IMR-90 (cell line): ENCODE measurements at regions not wholly inside any gene's neighbourhood (a gene's known extent, or its start where the extent isn't known, plus 50 kb on each side); places are given as distances from the start of the nearest gene placed in this dataset.

ENCODE experiments used
- ATAC-seq: fragments of 200-7000 bp; cut with Tn5 transposase; 2 replicates; pipeline ENCODE4 v1.9.1; 2020; ENCODE audit warnings: low read depth, mild to moderate bottlenecking, moderate library complexity
- BruUV-seq: library from RNA; stranded (reverse); fragments of 400-500 nt; replicated peaks from 2 replicates; lab custom pipeline; 2021; lab: Mats Ljungman, UMichigan
- CTCF ChIA-PET: fragments of 300-600 bp; formaldehyde crosslinking; extraction: SDS; loops from one replicate; lab custom pipeline; 2021; ENCODE audit warnings: antibody characterized with exemption; lab: Yijun Ruan, JAX
- POLR2A ChIA-PET: fragments of 300-600 bp; sonication (Branson Sonifier 250); formaldehyde crosslinking; loops from one replicate; lab custom pipeline; 2022; ENCODE audit warnings: antibody characterized with exemption; ENCODE audit not compliant: unreplicated experiment; lab: Charles Lee
- DNase-seq: peaks from one replicate; pipeline ENCODE4 v3.0.0; 2013
- H2AFZ ChIP-seq: replicated peaks from 2 replicates; pipeline ENCODE3; 2013; ENCODE audit warnings: low read length, mild to moderate bottlenecking; ENCODE audit not compliant: poor library complexity
- H2AK5ac ChIP-seq: 2 replicates; pipeline ENCODE4 v1.6.1; 2013; ENCODE audit warnings: low read depth, low read length, inconsistent platforms
- H2AK9ac ChIP-seq: replicated peaks from 2 replicates; pipeline ENCODE3; 2013; ENCODE audit warnings: mild to moderate bottlenecking, low read depth, low read length, moderate library complexity; ENCODE audit not compliant: poor library complexity
- H2BK120ac ChIP-seq: 2 replicates; pipeline ENCODE4 v1.6.1; 2013; ENCODE audit warnings: low read depth, low read length, inconsistent platforms
- H2BK15ac ChIP-seq: 3 replicates; pipeline ENCODE4 v1.6.1; 2013; ENCODE audit warnings: low read depth, low read length, inconsistent platforms
- H2BK20ac ChIP-seq: 2 replicates; pipeline ENCODE4 v1.6.1; 2013; ENCODE audit warnings: low read depth, mild to moderate bottlenecking, inconsistent platforms, low read length, moderate library complexity
- H2BK5ac ChIP-seq: 2 replicates; pipeline ENCODE4 v1.6.1; 2013; ENCODE audit warnings: mild to moderate bottlenecking, low read depth, low read length, inconsistent platforms; ENCODE audit not compliant: poor library complexity, severe bottlenecking
- H3K14ac ChIP-seq: replicated peaks from 2 replicates; pipeline ENCODE4 v1.6.1; 2013; ENCODE audit warnings: low read depth, low read length, inconsistent platforms
- H3K18ac ChIP-seq: 2 replicates; pipeline ENCODE4 v1.6.1; 2013; ENCODE audit warnings: low read depth, low read length, control low read depth
- H3K23ac ChIP-seq: 2 replicates; pipeline ENCODE4 v1.6.1; 2013; ENCODE audit warnings: low read depth, low read length, inconsistent platforms
- H3K27ac ChIP-seq: 2 replicates; pipeline ENCODE4 v1.5.1; 2013; ENCODE audit warnings: mild to moderate bottlenecking, control low read depth, low read length; ENCODE audit not compliant: insufficient read depth
- H3K27me3 ChIP-seq: 2 replicates; pipeline ENCODE4 v1.6.1; 2013; ENCODE audit warnings: low read length; ENCODE audit not compliant: control insufficient read depth, insufficient read depth
- H3K36me3 ChIP-seq: 2 replicates; pipeline ENCODE4 v1.6.1; 2013; ENCODE audit warnings: low read length, mixed read lengths; ENCODE audit not compliant: control insufficient read depth, insufficient read depth
- H3K4ac ChIP-seq: 2 replicates; pipeline ENCODE4 v1.6.1; 2013; ENCODE audit warnings: low read depth, low read length, inconsistent platforms
- H3K4me1 ChIP-seq: 2 replicates; pipeline ENCODE4 v1.6.1; 2013; ENCODE audit warnings: low read length, mixed read lengths; ENCODE audit not compliant: control insufficient read depth, insufficient read depth
- H3K4me2 ChIP-seq: 2 replicates; pipeline ENCODE4 v1.6.1; 2013; ENCODE audit warnings: low read depth, mild to moderate bottlenecking, control low read depth, low read length, moderate library complexity
- H3K4me3 ChIP-seq: 2 replicates; pipeline ENCODE4 v1.5.1; 2013; ENCODE audit warnings: low read depth, mild to moderate bottlenecking, control low read depth, low read length, moderate library complexity; ENCODE audit not compliant: insufficient read depth
- H3K56ac ChIP-seq: 2 replicates; pipeline ENCODE4 v1.6.1; 2013; ENCODE audit warnings: low read length, inconsistent platforms; ENCODE audit not compliant: insufficient read depth; ENCODE audit errors: extremely low read depth
- H3K79me1 ChIP-seq, 2 experiments: 2 replicates each; pipeline ENCODE4 v1.6.1; 2013; ENCODE audit warnings: low read length in 2 of 2, inconsistent platforms in 1 of 2, low read depth in 1 of 2
- H3K9ac ChIP-seq: 2 replicates; pipeline ENCODE4 v1.6.1; 2013; ENCODE audit warnings: low read depth, low read length, control low read depth
- H3K9me1 ChIP-seq: 2 replicates; pipeline ENCODE4 v1.6.1; 2013; ENCODE audit warnings: low read length, inconsistent platforms; ENCODE audit not compliant: insufficient read depth
- H3K9me3 ChIP-seq: 2 replicates; pipeline ENCODE4 v1.6.1; 2013; ENCODE audit warnings: low read length; ENCODE audit not compliant: control insufficient read depth, insufficient read depth
- H4K20me1 ChIP-seq: 2 replicates; pipeline ENCODE4 v1.6.1; 2013; ENCODE audit warnings: low read length, inconsistent platforms; ENCODE audit not compliant: insufficient read depth
- H4K5ac ChIP-seq: 2 replicates; pipeline ENCODE4 v1.6.1; 2013; ENCODE audit warnings: mild to moderate bottlenecking, low read depth, low read length, control low read depth
- H4K8ac ChIP-seq, 2 experiments: 2 replicates each; pipeline ENCODE4 v1.6.1; 2013; ENCODE audit warnings: low read depth in 2 of 2, low read length in 2 of 2, control low read depth in 1 of 2, inconsistent platforms in 1 of 2
- H4K91ac ChIP-seq: 2 replicates; pipeline ENCODE4 v1.6.1; 2013; ENCODE audit warnings: low read depth, low read length, inconsistent platforms; ENCODE audit not compliant: insufficient read depth
- FOS ChIP-seq: fragments of 150-350 bp; IDR thresholded peaks from 2 replicates; pipeline ENCODE4 v1.6.1; 2016; ENCODE audit warnings: low read depth, low read length
- MAFK ChIP-seq: IDR thresholded peaks from 2 replicates; pipeline ENCODE4 v1.6.1; 2012; ENCODE audit warnings: low read depth, low read length, improper control_type of control experiment
- MAZ ChIP-seq: IDR thresholded peaks from 2 replicates; pipeline ENCODE4 v1.6.1; 2012; ENCODE audit warnings: low read depth, mild to moderate bottlenecking, low read length, improper control_type of control experiment, moderate library complexity, borderline replicate concordance
- MXI1 ChIP-seq: IDR thresholded peaks from 2 replicates; pipeline ENCODE4 v1.6.1; 2012; ENCODE audit warnings: low read depth, mild to moderate bottlenecking, low read length, moderate library complexity, borderline replicate concordance
- NFE2L2 ChIP-seq: fragments of 150-350 bp; IDR thresholded peaks from 2 replicates; pipeline ENCODE4 v1.6.1; 2016; ENCODE audit warnings: low read depth, mild to moderate bottlenecking, low read length
- POLR2A ChIP-seq: IDR thresholded peaks from 2 replicates; pipeline ENCODE4 v1.6.1; 2012; ENCODE audit warnings: mild to moderate bottlenecking, low read depth, low read length
- RCOR1 ChIP-seq: IDR thresholded peaks from 2 replicates; pipeline ENCODE4 v1.6.1; 2012; ENCODE audit warnings: mild to moderate bottlenecking, low read length, improper control_type of control experiment; ENCODE audit not compliant: insufficient replicate concordance
- RFX5 ChIP-seq: IDR thresholded peaks from 2 replicates; pipeline ENCODE4 v1.8.0; 2012; ENCODE audit warnings: low read depth, mild to moderate bottlenecking, low read length, moderate library complexity
- SMC3 ChIP-seq: fragments of 150-350 bp; IDR thresholded peaks from 2 replicates; pipeline ENCODE4 v1.6.1; 2016; ENCODE audit warnings: low read depth, mild to moderate bottlenecking, antibody characterized with exemption, low read length, moderate library complexity
- USF2 ChIP-seq: fragments of 150-350 bp; IDR thresholded peaks from 2 replicates; pipeline ENCODE4 v1.6.1; 2017; ENCODE audit warnings: mild to moderate bottlenecking, antibody characterized with exemption, low read length, low read depth
- WGBS, 2 experiments: methylation state at CpG; one replicate each; pipeline versions ENCODE4 v1.1.5 to v1.1.7; 2013; ENCODE audit warnings: missing lambda C conversion rate in 2 of 2; ENCODE audit not compliant: insufficient read length in 1 of 2; ENCODE audit errors: extremely low coverage in 2 of 2; 5-methylcytosine and 5-hydroxymethylcytosine counted together
- dilution Hi-C: fragments of 300-500 bp; cut with HindIII; formaldehyde crosslinking; loops from one replicate; pipeline ENCODE4 v1.14.3; 2018; ENCODE audit warnings: low sequenced_read_pairs; ENCODE audit not compliant: unreplicated experiment
- in situ Hi-C: fragments of 300-500 bp; cut with MboI; formaldehyde crosslinking; loops from 3 replicates; pipeline ENCODE4 v1.14.3; 2019; ENCODE audit warnings: low sequenced_read_pairs, inconsistent platforms, mixed read lengths
- intact Hi-C: fragments of 100-400 bp; cut with micrococcal nuclease; formaldehyde crosslinking; loops from 2 replicates; pipeline ENCODE4 v1.10.0; 2022
- TF ChIP-seq, protein P1 (sequence below): conservative IDR thresholded peaks from 2 replicates; pipeline ENCODE4 v1.5.1; 2012; ENCODE audit warnings: mild to moderate bottlenecking, low read depth, low read length, improper control_type of control experiment

- Histone ChIP-seq H2AFZ (no peak overlapping the region), H4K8ac (no peak overlapping the region), H2BK15ac (no peak overlapping the region), H4K20me1 (no peaks in the 10 kb centered on the region), H3K9me3 (no peaks in the 10 kb centered on the region), H3K4me3 (no peak overlapping the region), H3K4ac (no peak overlapping the region), H4K5ac (no peak overlapping the region), H3K23ac (no peak overlapping the region), H2BK5ac (no peak overlapping the region), H3K9ac (no peak overlapping the region), H3K14ac (no peak overlapping the region), H3K27ac (no peak overlapping the region), H3K56ac (no peak overlapping the region), H3K27me3 (no peaks in the 10 kb centered on the region), H3K36me3 (no peaks in the 10 kb centered on the region), H3K4me1 (no peaks in the 10 kb centered on the region), H4K91ac (no peak overlapping the region), H3K9me1 (no peaks in the 10 kb centered on the region), H2AK9ac (no peak overlapping the region), H3K79me1 (no peaks in the 10 kb centered on the region), H2AK5ac (no peak overlapping the region), H2BK20ac (no peak overlapping the region), H3K18ac (no peak overlapping the region), H2BK120ac (no peak overlapping the region), H3K4me2 (no peak overlapping the region)
- ChIA-PET CTCF (interaction anchor here (0.6 kb wide), 1 partner anchor 76 kb away, joined by 4 read pairs; no protein-coding TSS in a partner anchor), POLR2A (no interaction called here)
- ATAC-seq (no peak), DNase-seq (no peak)
- in situ Hi-C loops = no loop called here
- BruUV-seq = no TSS peak
- intact Hi-C loops = no loop called here
- TF ChIP-seq RFX5 (no peak), SMC3 (no peak), POLR2A (no peak), NFE2L2 (no peak), FOS (no peak), RCOR1 (no peak), USF2 (no peak), MXI1 (no peak), MAFK (no peak), MAZ (no peak)
- TF ChIP-seq, protein P1, sequence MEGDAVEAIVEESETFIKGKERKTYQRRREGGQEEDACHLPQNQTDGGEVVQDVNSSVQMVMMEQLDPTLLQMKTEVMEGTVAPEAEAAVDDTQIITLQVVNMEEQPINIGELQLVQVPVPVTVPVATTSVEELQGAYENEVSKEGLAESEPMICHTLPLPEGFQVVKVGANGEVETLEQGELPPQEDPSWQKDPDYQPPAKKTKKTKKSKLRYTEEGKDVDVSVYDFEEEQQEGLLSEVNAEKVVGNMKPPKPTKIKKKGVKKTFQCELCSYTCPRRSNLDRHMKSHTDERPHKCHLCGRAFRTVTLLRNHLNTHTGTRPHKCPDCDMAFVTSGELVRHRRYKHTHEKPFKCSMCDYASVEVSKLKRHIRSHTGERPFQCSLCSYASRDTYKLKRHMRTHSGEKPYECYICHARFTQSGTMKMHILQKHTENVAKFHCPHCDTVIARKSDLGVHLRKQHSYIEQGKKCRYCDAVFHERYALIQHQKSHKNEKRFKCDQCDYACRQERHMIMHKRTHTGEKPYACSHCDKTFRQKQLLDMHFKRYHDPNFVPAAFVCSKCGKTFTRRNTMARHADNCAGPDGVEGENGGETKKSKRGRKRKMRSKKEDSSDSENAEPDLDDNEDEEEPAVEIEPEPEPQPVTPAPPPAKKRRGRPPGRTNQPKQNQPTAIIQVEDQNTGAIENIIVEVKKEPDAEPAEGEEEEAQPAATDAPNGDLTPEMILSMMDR = no peak
- dilution Hi-C loops = no loop called here
- WGBS, 2 experiments = 33% methylated on average over 1 of the region's 2 CpGs; no CpG with 5 or more reads in 1 of the 2 experiments
These were observed 86.7 kb upstream of the SYNDIG1 start for GRCh38 chr20:24382743-24383142.
